ENCODE measurements at regions not wholly inside any gene's neighbourhood (a gene's known extent, or its start where the extent isn't known, plus 50 kb on each side); places are given as distances from the start of the nearest gene placed in this dataset.

- TF ChIP-seq CTCF (IDR thresholded peaks at IDR 0.05; ENCODE audit: low read length) = no peak
- no peak for TF ChIP-seq EZH2 (IDR thresholded peaks at IDR 0.05; ENCODE audit: borderline replicate concordance, low read length)
Observed at GRCh38 chr2:163142618-163143017, 304.1 kb upstream of the KCNH7 start.

Data from OCI-LY1 (cell line).